GM12878 (cell line): ENCODE measurements at regions not wholly inside any gene's neighbourhood (a gene's known extent, or its start where the extent isn't known, plus 50 kb on each side); places are given as distances from the start of the nearest gene placed in this dataset.

Experiments used
- ATAC-seq: fragments of 200-7000 bp; cut with Tn5 transposase; 3 replicates; pipeline ENCODE4 v1.9.1; 2020; ENCODE audit warnings: mild to moderate bottlenecking, moderate library complexity
- BruUV-seq: library from RNA; stranded (reverse); fragments of 400-500 nt; replicated peaks from 2 replicates; lab custom pipeline; 2021; lab: Mats Ljungman, UMichigan
- CTCF ChIA-PET: fragments of 300-600 bp; sonication (Branson Sonifier 250); formaldehyde crosslinking; extraction: SDS; loops from one replicate; lab custom pipeline; 2021; ENCODE audit warnings: inconsistent platforms; lab: Yijun Ruan, JAX
- POLR2A ChIA-PET: fragments of 350-600 bp; formaldehyde crosslinking; extraction: SDS; loops from one replicate; lab custom pipeline; 2021; ENCODE audit warnings: inconsistent platforms; lab: Charles Lee
- RAD21 ChIA-PET: fragments of 300-600 bp; sonication (Branson Sonifier 250); formaldehyde crosslinking; loops from one replicate; lab custom pipeline; 2023; ENCODE audit warnings: antibody characterized with exemption; ENCODE audit not compliant: unreplicated experiment; lab: Charles Lee
- SMC1A ChIA-PET: fragments of 300-600 bp; sonication (Branson Sonifier 250); formaldehyde crosslinking; loops from one replicate; lab custom pipeline; 2023; ENCODE audit not compliant: unreplicated experiment, uncharacterized antibody; lab: Charles Lee
- DNase-seq: peaks from one replicate; pipeline ENCODE4 v3.0.0-alpha.2; 2011; ENCODE audit warnings: low read depth, low spot score
- FAIRE-seq: peaks from 3 replicates; lab custom pipeline; 2011; peaks lifted over from hg19 to GRCh38; lab: Jason Lieb, UNC
- H2AFZ ChIP-seq: 2 replicates; pipeline ENCODE4 v1.6.0; 2011; ENCODE audit warnings: low read depth, low read length, control low read depth; ENCODE audit not compliant: control insufficient read depth
- H3K27ac ChIP-seq: 2 replicates; pipeline ENCODE4 v1.5.1; 2011; ENCODE audit warnings: control low read depth; ENCODE audit not compliant: control insufficient read depth, insufficient read depth
- H3K27me3 ChIP-seq, 2 experiments: replicated peaks in 1 of 2; 2 replicates each; pipeline versions ENCODE4 v1.6.0 to v1.6.1; 2011; ENCODE audit warnings: low read length in 1 of 2; ENCODE audit not compliant: control insufficient read depth in 2 of 2, insufficient read depth in 2 of 2
- H3K36me3 ChIP-seq, 2 experiments: 2 replicates each; pipeline ENCODE4 v1.5.1; 2011; ENCODE audit warnings: low read length in 1 of 2; ENCODE audit not compliant: control insufficient read depth in 2 of 2, insufficient read depth in 2 of 2
- H3K4me1 ChIP-seq: 2 replicates; pipeline ENCODE4 v1.6.1; 2011; ENCODE audit warnings: mild to moderate bottlenecking, low read length, moderate library complexity, mixed read lengths; ENCODE audit not compliant: control insufficient read depth, insufficient read depth
- H3K4me2 ChIP-seq: 2 replicates; pipeline ENCODE4 v1.6.0; 2011; ENCODE audit warnings: control low read depth; ENCODE audit not compliant: control insufficient read depth, insufficient read depth
- H3K4me3 ChIP-seq: fragments of 200-600 bp; sonication (generic); 2 replicates; pipeline ENCODE4 v1.5.1; 2016
- H3K79me2 ChIP-seq: 2 replicates; pipeline ENCODE4 v1.6.0; 2011; ENCODE audit warnings: low read length; ENCODE audit not compliant: control insufficient read depth, insufficient read depth
- H3K9ac ChIP-seq: 2 replicates; pipeline ENCODE4 v1.8.0; 2011; ENCODE audit warnings: low read length, control low read depth, mixed read lengths; ENCODE audit not compliant: control insufficient read depth, insufficient read depth
- H3K9me3 ChIP-seq: replicated peaks from 3 replicates; pipeline ENCODE4 v1.5.1; 2011; ENCODE audit warnings: mild to moderate bottlenecking, low read length; ENCODE audit not compliant: control insufficient read depth, insufficient read depth
- H4K20me1 ChIP-seq: 2 replicates; pipeline ENCODE4 v1.6.0; 2011; ENCODE audit not compliant: control insufficient read depth, insufficient read depth
- BCL3 ChIP-seq: IDR thresholded peaks from 2 replicates; pipeline ENCODE4 v1.6.1; 2011; ENCODE audit warnings: borderline replicate concordance, low read depth, mild to moderate bottlenecking, moderate library complexity, low read length; ENCODE audit not compliant: insufficient read depth, poor library complexity, severe bottlenecking
- CHD4 ChIP-seq: fragments of 200-600 bp; sonication (generic); IDR thresholded peaks from 2 replicates; pipeline ENCODE4 v1.6.1; 2016; ENCODE audit warnings: mild to moderate bottlenecking
- HDGF ChIP-seq: fragments of 450-650 bp; IDR thresholded peaks from 2 replicates; pipeline ENCODE4 v1.6.1; 2016; ENCODE audit warnings: antibody characterized with exemption
- JUNB ChIP-seq: IDR thresholded peaks from 2 replicates; pipeline ENCODE4 v1.6.1; 2016; ENCODE audit warnings: antibody characterized with exemption, mild to moderate bottlenecking
- MEF2B ChIP-seq: fragments of 450-650 bp; IDR thresholded peaks from 2 replicates; pipeline ENCODE4 v1.6.1; 2018; ENCODE audit warnings: mild to moderate bottlenecking, moderate library complexity; ENCODE audit not compliant: partially characterized antibody, poor library complexity, severe bottlenecking
- RELA ChIP-seq: fragments of 450-650 bp; IDR thresholded peaks from 2 replicates; pipeline ENCODE4 v1.8.0; 2014; ENCODE audit warnings: borderline replicate concordance; ENCODE audit not compliant: partially characterized antibody
- SMAD5 ChIP-seq: IDR thresholded peaks from 2 replicates; pipeline ENCODE4 v1.6.1; 2016; ENCODE audit warnings: antibody characterized with exemption, low read depth
- SUPT20H ChIP-seq: IDR thresholded peaks from 2 replicates; pipeline ENCODE4 v1.6.1; 2011; ENCODE audit warnings: low read depth, mild to moderate bottlenecking, low read length, moderate library complexity, borderline replicate concordance; ENCODE audit not compliant: control insufficient read depth
- WGBS: methylation state at CpG from one replicate; pipeline ENCODE4 v1.1.6; 2016; ENCODE audit warnings: low lambda C conversion rate; ENCODE audit not compliant: insufficient replicate concordance, insufficient coverage; ENCODE audit errors: missing lambda C conversion rate; 5-methylcytosine and 5-hydroxymethylcytosine counted together
- in situ Hi-C: fragments of 300-500 bp; cut with MboI; formaldehyde crosslinking; loops from 9 replicates; pipeline ENCODE4 v1.14.3; 2018; ENCODE audit warnings: mixed read lengths
- intact Hi-C: fragments of 100-400 bp; cut with micrococcal nuclease; formaldehyde crosslinking; loops from one replicate; pipeline ENCODE4 v1.14.2; 2022; ENCODE audit not compliant: unreplicated experiment

- intact Hi-C loops, result no loop called here
- ATAC-seq (no peak), DNase-seq (no peak), FAIRE-seq (no peak)
- ChIA-PET CTCF (interaction anchor here (0.6 kb wide), 2 partner anchors 12 to 25 kb away, joined by 3 read pairs; no protein-coding TSS in a partner anchor), RAD21 (no interaction called here), SMC1A (no interaction called here), POLR2A (no interaction called here)
- Histone ChIP-seq H3K27ac (no peak overlapping the region), H3K4me3 (no peak overlapping the region), H3K4me1 (no peaks in the 10 kb centered on the region), H3K79me2 (no peaks in the 10 kb centered on the region), H3K27me3 (no peaks in the 10 kb centered on the region), H3K4me2 (no peak overlapping the region), H4K20me1 (no peaks in the 10 kb centered on the region), H3K9me3 (no peaks in the 10 kb centered on the region), H3K9ac (no peak overlapping the region), H3K36me3 (no peaks in the 10 kb centered on the region), H2AFZ (no peak overlapping the region)
- 61% methylated on average over 2 of the region's 2 CpGs for WGBS
- BruUV-seq, result no TSS peak
- TF ChIP-seq SUPT20H (no peak), MEF2B (no peak), BCL3 (no peak), RELA (no peak), JUNB (no peak), HDGF (no peak), CHD4 (no peak), SMAD5 (no peak)
- in situ Hi-C loops, result no loop called here
Measured at GRCh38 chrX:81527881-81528440, 326.1 kb downstream of the SH3BGRL start.
